ENCODE measurements at regions not wholly inside any gene's neighbourhood (a gene's known extent, or its start where the extent isn't known, plus 50 kb on each side); places are given as distances from the start of the nearest gene placed in this dataset.

- Histone ChIP-seq H3K4me1 (ENCODE audit: insufficient read depth, low read length, severe bottlenecking) (peaks cover 5% of the 10 kb centered on the region), H3K79me2 (ENCODE audit: insufficient read depth, low read length) (0 out of 2 replicates have a peak, but pooled peaks cover 3% of the 10 kb centered on the region), H3K9me2 (ENCODE audit: low read depth, low read length) (no peaks in the 10 kb centered on the region), H2AFZ (ENCODE audit: low read length) (no peak overlapping the region), H3K9ac (ENCODE audit: low read length) (no peak overlapping the region), H4K20me1 (ENCODE audit: insufficient read depth, low read length) (no peaks in the 10 kb centered on the region), H3K27ac (ENCODE audit: low read depth, low read length, poor library complexity, severe bottlenecking) (no peak overlapping the region), H3K4me3 (ENCODE audit: low read depth, low read length, poor library complexity, severe bottlenecking) (no peak overlapping the region), H3K36me3 (ENCODE audit: insufficient read depth, low read length) (no peaks in the 10 kb centered on the region), H3F3A (ENCODE audit: insufficient read depth, low read length) (no peaks in the 10 kb centered on the region), H3K9me3 (ENCODE audit: low read length) (no peaks in the 10 kb centered on the region), H3K27me3 (ENCODE audit: insufficient read depth, low read length) (no peaks in the 10 kb centered on the region), H3K4me2 (ENCODE audit: low read length) (no peak overlapping the region)
- TF ChIP-seq EZH2 (IDR thresholded peaks at IDR 0.05; ENCODE audit: borderline replicate concordance, low read length) (no peak), CTCF (IDR thresholded peaks at IDR 0.05; ENCODE audit: low read length) (no peak)
Observed at GRCh38 chr14:71359823-71360222, 452.6 kb downstream of the PCNX1 start.

GRCh38 chr14:71361336-71361735 is 454.1 kb downstream of the PCNX1 start:
- H3K27me3 ChIP-seq (ENCODE audit: insufficient read depth, low read length), result no peaks in the 10 kb centered on the region
- no peak overlapping the region for H3K4me3 ChIP-seq (ENCODE audit: low read depth, low read length, poor library complexity, severe bottlenecking)
- 0 out of 2 replicates have a peak, but pooled peaks cover 3% of the 10 kb centered on the region for H3K79me2 ChIP-seq (ENCODE audit: insufficient read depth, low read length)
- H2AFZ ChIP-seq (ENCODE audit: low read length), result no peak overlapping the region
- H3K4me2 ChIP-seq (ENCODE audit: low read length), result no peak overlapping the region
- H3K27ac ChIP-seq (ENCODE audit: low read depth, low read length, poor library complexity, severe bottlenecking), result no peak overlapping the region
- no peaks in the 10 kb centered on the region for H3K9me2 ChIP-seq (ENCODE audit: low read depth, low read length)
- peaks cover 5% of the 10 kb centered on the region for H3K4me1 ChIP-seq (ENCODE audit: insufficient read depth, low read length, severe bottlenecking)
- TF ChIP-seq EZH2 (IDR thresholded peaks at IDR 0.05; ENCODE audit: borderline replicate concordance, low read length), result no peak
- no peak for TF ChIP-seq CTCF (IDR thresholded peaks at IDR 0.05; ENCODE audit: low read length)
- H3K36me3 ChIP-seq (ENCODE audit: insufficient read depth, low read length), result no peaks in the 10 kb centered on the region
- H3K9ac ChIP-seq (ENCODE audit: low read length), result no peak overlapping the region
- no peaks in the 10 kb centered on the region for H3K9me3 ChIP-seq (ENCODE audit: low read length)
- no peaks in the 10 kb centered on the region for H4K20me1 ChIP-seq (ENCODE audit: insufficient read depth, low read length)
- no peaks in the 10 kb centered on the region for H3F3A ChIP-seq (ENCODE audit: insufficient read depth, low read length)

GRCh38 chr14:71361874-71362273 is 454.6 kb downstream of the PCNX1 start:
- Histone ChIP-seq H4K20me1 (ENCODE audit: insufficient read depth, low read length) (no peaks in the 10 kb centered on the region), H3K4me1 (ENCODE audit: insufficient read depth, low read length, severe bottlenecking) (peaks cover 5% of the 10 kb centered on the region), H3F3A (ENCODE audit: insufficient read depth, low read length) (no peaks in the 10 kb centered on the region), H3K9me2 (ENCODE audit: low read depth, low read length) (no peaks in the 10 kb centered on the region), H3K9ac (ENCODE audit: low read length) (no peak overlapping the region), H3K27ac (ENCODE audit: low read depth, low read length, poor library complexity, severe bottlenecking) (no peak overlapping the region), H3K79me2 (ENCODE audit: insufficient read depth, low read length) (0 out of 2 replicates have a peak, but pooled peaks cover 3% of the 10 kb centered on the region), H2AFZ (ENCODE audit: low read length) (no peak overlapping the region), H3K4me2 (ENCODE audit: low read length) (no peak overlapping the region), H3K9me3 (ENCODE audit: low read length) (no peaks in the 10 kb centered on the region), H3K36me3 (ENCODE audit: insufficient read depth, low read length) (no peaks in the 10 kb centered on the region), H3K4me3 (ENCODE audit: low read depth, low read length, poor library complexity, severe bottlenecking) (no peak overlapping the region), H3K27me3 (ENCODE audit: insufficient read depth, low read length) (no peaks in the 10 kb centered on the region)
- no peak for TF ChIP-seq EZH2 (IDR thresholded peaks at IDR 0.05; ENCODE audit: borderline replicate concordance, low read length)
- TF ChIP-seq CTCF (IDR thresholded peaks at IDR 0.05; ENCODE audit: low read length), result no peak

All from OCI-LY1 (cell line).